SK-N-SH treated with all-trans-retinoic acid at 6 μM for 48 hours (cell line): ENCODE measurements at regions not wholly inside any gene's neighbourhood (a gene's known extent, or its start where the extent isn't known, plus 50 kb on each side); places are given as distances from the start of the nearest gene placed in this dataset.

Experiments
- TCF4 ChIP-seq: fragments of 250-450 bp; sonication (Bioruptor Pico); IDR thresholded peaks from 2 replicates; pipeline ENCODE4 v1.8.0; 2021; ENCODE audit warnings: mild to moderate bottlenecking, moderate library complexity, borderline replicate concordance
- TOX ChIP-seq: fragments of 250-450 bp; sonication (Bioruptor Pico); IDR thresholded peaks from 2 replicates; pipeline ENCODE4 v1.8.0; 2021; ENCODE audit warnings: mild to moderate bottlenecking, moderate library complexity, borderline replicate concordance
- TSHZ2 ChIP-seq: fragments of 250-450 bp; sonication (Bioruptor Pico); IDR thresholded peaks from 2 replicates; pipeline ENCODE4 v1.5.0; 2020; ENCODE audit warnings: mild to moderate bottlenecking, moderate library complexity
- ZFP3 ChIP-seq: fragments of 250-450 bp; sonication (Bioruptor Pico); IDR thresholded peaks from 2 replicates; pipeline ENCODE4 v1.5.0; 2020; ENCODE audit warnings: mild to moderate bottlenecking, moderate library complexity

GRCh38 chr3:86388820-86389219 is 602.1 kb downstream of the VGLL3 start:
- no peak for TF ChIP-seq ZFP3
- TF ChIP-seq TCF4 (CRISPR knock-in tag): no peak
- no peak for TF ChIP-seq TSHZ2 (CRISPR knock-in tag)
- TF ChIP-seq TOX: no peak
